Pancreas (tissue), 10 donors: ENCODE measurements at regions not wholly inside any gene's neighbourhood (a gene's known extent, or its start where the extent isn't known, plus 50 kb on each side); places are given as distances from the start of the nearest gene placed in this dataset.

ENCODE experiments used
- ATAC-seq, 4 donors: fragments of 200-7000 bp; cut with Tn5 transposase; one replicate each; pipeline versions ENCODE4 v1.8.0 to v1.9.1; 2020; ENCODE audit warnings: mild to moderate bottlenecking in 4 of 4, moderate library complexity in 4 of 4
- DNase-seq, 6 donors: peaks; one replicate each; pipeline ENCODE4 v3.0.0-alpha.2; 2020
- FAIRE-seq: peaks from 2 replicates; lab custom pipeline; 2012; peaks lifted over from hg19 to GRCh38; lab: Jason Lieb, UNC
- H3K27ac ChIP-seq, 4 donors: fragments of 200-600 bp; sonication (generic); 1 replicate in 3 of 4; 2 replicates in 1 of 4; pipeline versions ENCODE4 v1.5.0 to v1.8.0; 2020
- H3K27me3 ChIP-seq, 4 donors: fragments of 200-600 bp; one replicate each; pipeline ENCODE4 v1.8.0; 2021
- H3K36me3 ChIP-seq, 3 donors: fragments of 200-600 bp; sonication (generic) in 1 of 3; one replicate each; pipeline versions ENCODE4 v1.5.0 to v1.8.0; 2020 to 2021
- H3K4me1 ChIP-seq, 3 donors: fragments of 200-600 bp; one replicate each; pipeline ENCODE4 v1.8.0; 2021
- H3K4me3 ChIP-seq, 4 donors: fragments of 200-600 bp; sonication (generic) in 2 of 4; one replicate each; pipeline versions ENCODE4 v1.5.0 to v1.8.0; 2020 to 2021
- H3K9me3 ChIP-seq, 4 donors: fragments of 200-600 bp; one replicate each; pipeline ENCODE4 v1.8.0; 2021
- WGBS, 2 donors: extraction: QIAGEN DNeasy Blood & Tissue Kit; methylation state at CpG; one replicate each; pipeline ENCODE4 v1.1.7; 2013; 5-methylcytosine and 5-hydroxymethylcytosine counted together
- intact Hi-C, 3 donors: fragments of 100-400 bp; cut with DNase I; formaldehyde crosslinking; loops; one replicate each; pipeline versions ENCODE4 v1.11.1 to v1.14.2; 2022
- TF ChIP-seq, protein P1 (sequence below), 4 donors: fragments of 200-600 bp; sonication (generic) in 3 of 4; IDR thresholded peaks; one replicate each; pipeline versions ENCODE4 v1.5.0 to v1.8.0; 2021; ENCODE audit warnings: antibody characterized with exemption in 4 of 4
- donor health status: healthy with polysubstance abuse.
- donor health status: DM: no; HTN: no; CAD: no; lungs with moderate emphysema.
- donor health status: DM: no; HTN: no; CAD: no.
- donor health status: control.
- donor health status: control.
- donor health status: Bipolar disorder and iron deficiency.
- donor health status: DM: yes; HTN: yes; CAD: no.
- donor health status: DM: no; HTN: no; CAD: no.
- donor health status: DM: no; HTN: no; CAD: no.
- donor health status: DM: yes; HTN: yes; CAD: no.

GRCh38 chr5:118243068-118243467 is 745.3 kb downstream of the DTWD2 start:
- Histone ChIP-seq H3K27ac (no peak overlapping the region), H3K4me1 (no peaks in the 10 kb centered on the region), H3K27me3 (no peaks in the 10 kb centered on the region), H3K36me3 (no peaks in the 10 kb centered on the region), H3K4me3 (no peak overlapping the region), H3K9me3 (no peaks in the 10 kb centered on the region)
- TF ChIP-seq, protein P1, sequence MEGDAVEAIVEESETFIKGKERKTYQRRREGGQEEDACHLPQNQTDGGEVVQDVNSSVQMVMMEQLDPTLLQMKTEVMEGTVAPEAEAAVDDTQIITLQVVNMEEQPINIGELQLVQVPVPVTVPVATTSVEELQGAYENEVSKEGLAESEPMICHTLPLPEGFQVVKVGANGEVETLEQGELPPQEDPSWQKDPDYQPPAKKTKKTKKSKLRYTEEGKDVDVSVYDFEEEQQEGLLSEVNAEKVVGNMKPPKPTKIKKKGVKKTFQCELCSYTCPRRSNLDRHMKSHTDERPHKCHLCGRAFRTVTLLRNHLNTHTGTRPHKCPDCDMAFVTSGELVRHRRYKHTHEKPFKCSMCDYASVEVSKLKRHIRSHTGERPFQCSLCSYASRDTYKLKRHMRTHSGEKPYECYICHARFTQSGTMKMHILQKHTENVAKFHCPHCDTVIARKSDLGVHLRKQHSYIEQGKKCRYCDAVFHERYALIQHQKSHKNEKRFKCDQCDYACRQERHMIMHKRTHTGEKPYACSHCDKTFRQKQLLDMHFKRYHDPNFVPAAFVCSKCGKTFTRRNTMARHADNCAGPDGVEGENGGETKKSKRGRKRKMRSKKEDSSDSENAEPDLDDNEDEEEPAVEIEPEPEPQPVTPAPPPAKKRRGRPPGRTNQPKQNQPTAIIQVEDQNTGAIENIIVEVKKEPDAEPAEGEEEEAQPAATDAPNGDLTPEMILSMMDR (IDR thresholded peaks at IDR 0.05): no peak
- ATAC-seq (no peak), FAIRE-seq (no peak), DNase-seq (no peak)
- intact Hi-C loops: no loop called here

GRCh38 chr5:118236108-118236849 is 752.1 kb downstream of the DTWD2 start:
- Histone ChIP-seq H3K27me3 (no peaks in the 10 kb centered on the region), H3K27ac (no peak overlapping the region), H3K36me3 (no peaks in the 10 kb centered on the region), H3K4me3 (no peak overlapping the region), H3K9me3 (no peaks in the 10 kb centered on the region), H3K4me1 (no peaks in the 10 kb centered on the region)
- FAIRE-seq (no peak), DNase-seq (no peak), ATAC-seq (no peak)
- TF ChIP-seq, protein P1 (IDR thresholded peaks at IDR 0.05): no peak
- intact Hi-C loops: no loop called here
- 89 to 93% methylated on average over 2 of the region's 2 CpGs for WGBS, 2 donors

GRCh38 chr5:118233606-118234005 is 754.7 kb downstream of the DTWD2 start:
- WGBS, 2 donors: 65 to 72% methylated on average over 4 of the region's 4 CpGs
- H3K9me3 ChIP-seq: no peaks in the 10 kb centered on the region
- no peak overlapping the region for H3K27ac ChIP-seq
- TF ChIP-seq, protein P1 (IDR thresholded peaks at IDR 0.05): no peak
- H3K4me1 ChIP-seq: no peaks in the 10 kb centered on the region
- no peak for DNase-seq
- H3K36me3 ChIP-seq: no peaks in the 10 kb centered on the region
- H3K27me3 ChIP-seq: no peaks in the 10 kb centered on the region
- no peak for ATAC-seq
- intact Hi-C loops: no loop called here
- no peak for FAIRE-seq
- no peak overlapping the region for H3K4me3 ChIP-seq

DNA sequence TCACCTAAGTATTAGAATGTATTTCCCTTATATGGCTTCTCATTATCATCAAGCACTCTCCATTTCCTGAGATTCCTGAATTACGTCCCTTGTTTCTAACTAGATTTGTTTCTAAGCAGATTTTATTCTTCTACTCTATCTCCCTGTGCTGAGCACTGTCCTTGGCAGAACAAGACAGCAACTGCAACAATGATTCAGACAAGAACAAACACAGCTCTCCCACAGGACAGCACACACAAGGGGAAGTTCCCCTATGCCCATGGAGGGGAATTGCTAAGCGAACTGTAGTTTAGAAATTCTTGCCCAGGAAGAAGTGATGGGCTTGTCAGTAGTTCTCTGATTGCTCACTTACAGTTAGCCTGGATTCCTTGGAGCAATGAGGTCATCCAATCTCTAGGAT is 759.9 kb downstream of the DTWD2 start:
- Histone ChIP-seq H3K27ac (no peak overlapping the region), H3K4me1 (no peaks in the 10 kb centered on the region), H3K36me3 (no peaks in the 10 kb centered on the region), H3K9me3 (no peaks in the 10 kb centered on the region), H3K4me3 (no peak overlapping the region), H3K27me3 (no peaks in the 10 kb centered on the region)
- intact Hi-C loops: no loop called here
- TF ChIP-seq, protein P1 (IDR thresholded peaks at IDR 0.05): no peak
- WGBS, 2 donors: 57% methylated on average over 2 of the region's 2 CpGs
- ATAC-seq (no peak), DNase-seq (no peak), FAIRE-seq (no peak)

DNA sequence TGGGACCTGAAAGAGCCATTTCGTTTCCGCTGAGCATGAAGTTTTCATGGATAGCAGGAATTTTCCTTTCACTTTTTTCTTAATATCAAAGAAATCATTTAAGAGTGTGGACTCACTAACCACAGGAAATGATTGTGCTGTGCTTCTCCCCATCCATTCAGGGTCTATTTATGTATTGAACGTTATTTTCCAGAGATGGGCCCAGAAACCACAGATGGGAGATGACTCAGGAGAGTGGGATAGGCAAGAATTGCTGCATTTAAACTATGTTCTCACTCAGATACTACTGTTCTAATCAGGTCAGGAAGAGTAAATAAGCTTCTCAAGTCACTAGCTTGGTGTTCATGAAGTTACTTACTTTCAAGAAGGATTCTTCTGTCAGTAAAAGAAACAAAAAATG is 763.8 kb downstream of the DTWD2 start:
- TF ChIP-seq, protein P1 (IDR thresholded peaks at IDR 0.05): no peak
- H3K27ac ChIP-seq: no peak overlapping the region
- peak in 1 of 4 donors; percentile 36 for ATAC-seq
- no peaks in the 10 kb centered on the region for H3K9me3 ChIP-seq
- intact Hi-C loops: no loop called here
- H3K4me3 ChIP-seq: no peak overlapping the region
- no peaks in the 10 kb centered on the region for H3K27me3 ChIP-seq
- FAIRE-seq: no peak
- WGBS, 2 donors: 57 to 58% methylated on average over 3 of the region's 3 CpGs
- DNase-seq: no peak
- H3K36me3 ChIP-seq: no peaks in the 10 kb centered on the region
- no peaks in the 10 kb centered on the region for H3K4me1 ChIP-seq
